ENCODE measurements at regions not wholly inside any gene's neighbourhood (a gene's known extent, or its start where the extent isn't known, plus 50 kb on each side); places are given as distances from the start of the nearest gene placed in this dataset.

- H3K4ac ChIP-seq (ENCODE audit: low read depth, low read length): no peak overlapping the region
- in situ Hi-C loops (cut with MboI; ENCODE audit: low sequenced_read_pairs): no loop called here
- H2BK5ac ChIP-seq (ENCODE audit: low read depth, low read length, poor library complexity, severe bottlenecking): no peak overlapping the region
- DNase-seq (no peak), ATAC-seq (ENCODE audit: low read depth) (no peak)
- intact Hi-C loops (cut with micrococcal nuclease): no loop called here
- H3K9me3 ChIP-seq (ENCODE audit: control insufficient read depth, insufficient read depth, low read length): peaks cover 4% of the 10 kb centered on the region
- H2BK120ac ChIP-seq (ENCODE audit: low read depth, low read length): no peak overlapping the region
- no peaks in the 10 kb centered on the region for H3K79me1 ChIP-seq (ENCODE audit: low read depth in 1 of 2, low read length in 2 of 2)
- H3K36me3 ChIP-seq (ENCODE audit: control insufficient read depth, insufficient read depth, low read length): no peaks in the 10 kb centered on the region
- H2AK9ac ChIP-seq (replicated peaks; ENCODE audit: low read depth, low read length, poor library complexity): no peak overlapping the region
- H2BK15ac ChIP-seq (ENCODE audit: low read depth, low read length): no peak overlapping the region
- H3K23ac ChIP-seq (ENCODE audit: low read depth, low read length): no peak overlapping the region
- H4K8ac ChIP-seq (ENCODE audit: low read depth in 2 of 2, low read length in 2 of 2): no peak overlapping the region
- dilution Hi-C loops (cut with HindIII; ENCODE audit: low sequenced_read_pairs, unreplicated experiment): no loop called here
- H3K18ac ChIP-seq (ENCODE audit: low read depth, low read length): no peak overlapping the region
- H2BK20ac ChIP-seq (ENCODE audit: low read depth, low read length): no peak overlapping the region
- TF ChIP-seq CTCF (conservative IDR thresholded peaks at IDR 0.05; ENCODE audit: low read depth, low read length): no peak
- no peak for TF ChIP-seq CEBPB (IDR thresholded peaks at IDR 0.05; ENCODE audit: low read depth, low read length)
- TF ChIP-seq ELK1 (IDR thresholded peaks at IDR 0.05; ENCODE audit: borderline replicate concordance, low read depth, low read length): no peak
- TF ChIP-seq RAD21 (IDR thresholded peaks at IDR 0.05; ENCODE audit: low read length): no peak
- TF ChIP-seq RFX5 (IDR thresholded peaks at IDR 0.05; ENCODE audit: low read depth, low read length): no peak
- no peak for TF ChIP-seq MAFK (IDR thresholded peaks at IDR 0.05; ENCODE audit: low read depth, low read length)
- TF ChIP-seq, protein P1, sequence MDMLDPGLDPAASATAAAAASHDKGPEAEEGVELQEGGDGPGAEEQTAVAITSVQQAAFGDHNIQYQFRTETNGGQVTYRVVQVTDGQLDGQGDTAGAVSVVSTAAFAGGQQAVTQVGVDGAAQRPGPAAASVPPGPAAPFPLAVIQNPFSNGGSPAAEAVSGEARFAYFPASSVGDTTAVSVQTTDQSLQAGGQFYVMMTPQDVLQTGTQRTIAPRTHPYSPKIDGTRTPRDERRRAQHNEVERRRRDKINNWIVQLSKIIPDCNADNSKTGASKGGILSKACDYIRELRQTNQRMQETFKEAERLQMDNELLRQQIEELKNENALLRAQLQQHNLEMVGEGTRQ (IDR thresholded peaks at IDR 0.05; ENCODE audit: low read depth, low read length): no peak
- TF ChIP-seq RCOR1 (IDR thresholded peaks at IDR 0.05; ENCODE audit: insufficient replicate concordance, low read length): no peak
- TF ChIP-seq MXI1 (IDR thresholded peaks at IDR 0.05; ENCODE audit: borderline replicate concordance, low read depth, low read length): no peak
- no peak for TF ChIP-seq SMC3 (IDR thresholded peaks at IDR 0.05; ENCODE audit: low read depth, low read length)
- no peak for TF ChIP-seq MAZ (IDR thresholded peaks at IDR 0.05; ENCODE audit: borderline replicate concordance, low read depth, low read length)
- H4K5ac ChIP-seq (ENCODE audit: low read depth, low read length): no peak overlapping the region
- H3K27me3 ChIP-seq (ENCODE audit: control insufficient read depth, insufficient read depth, low read length): no peaks in the 10 kb centered on the region
- no peaks in the 10 kb centered on the region for H4K20me1 ChIP-seq (ENCODE audit: insufficient read depth, low read length)
- CTCF ChIA-PET: no interaction called here
- no peak overlapping the region for H2AK5ac ChIP-seq (ENCODE audit: low read depth, low read length)
- H3K4me1 ChIP-seq (ENCODE audit: control insufficient read depth, insufficient read depth, low read length): no peaks in the 10 kb centered on the region
- H3K4me2 ChIP-seq (ENCODE audit: low read depth, low read length): no peak overlapping the region
- H3K56ac ChIP-seq (ENCODE audit: extremely low read depth, insufficient read depth, low read length): no peak overlapping the region
- BruUV-seq (replicated peaks): no TSS peak
- H3K14ac ChIP-seq (replicated peaks; ENCODE audit: low read depth, low read length): no peak overlapping the region
- no peak overlapping the region for H4K91ac ChIP-seq (ENCODE audit: insufficient read depth, low read depth, low read length)
- H2AFZ ChIP-seq (replicated peaks; ENCODE audit: low read length, poor library complexity): no peak overlapping the region
- H3K27ac ChIP-seq (ENCODE audit: insufficient read depth, low read length): no peak overlapping the region
- no peak overlapping the region for H3K9ac ChIP-seq (ENCODE audit: low read depth, low read length)
- POLR2A ChIA-PET (ENCODE audit: unreplicated experiment): no interaction called here
- H3K9me1 ChIP-seq (ENCODE audit: insufficient read depth, low read length): no peaks in the 10 kb centered on the region
- no peak overlapping the region for H3K4me3 ChIP-seq (ENCODE audit: insufficient read depth, low read depth, low read length)
Measured at GRCh38 chr2:78009289-78009688, 487.1 kb upstream of the LRRTM4 start.

All from IMR-90 (cell line).